ENCODE measurements at regions not wholly inside any gene's neighbourhood (a gene's known extent, or its start where the extent isn't known, plus 50 kb on each side); places are given as distances from the start of the nearest gene placed in this dataset.

GRCh38 chr9:2453701-2454100 is 167.9 kb upstream of the VLDLR start:
- no peak for DNase-seq (ENCODE audit: low spot score)

- no peak for DNase-seq (ENCODE audit: low spot score)
These were observed 161.8 kb upstream of the VLDLR start for GRCh38 chr9:2459756-2460155.

GRCh38 chr9:2461892-2462291 is 159.7 kb upstream of the VLDLR start:
- no peak for DNase-seq (ENCODE audit: low spot score)

GRCh38 chr9:2464624-2465023 is 157.0 kb upstream of the VLDLR start:
- DNase-seq (ENCODE audit: low spot score), result no peak

GRCh38 chr9:2465516-2465915 is 156.1 kb upstream of the VLDLR start:
- no peak for DNase-seq (ENCODE audit: low spot score)

- DNase-seq (ENCODE audit: low spot score), result peak; percentile 57
These were observed 155.6 kb upstream of the VLDLR start for GRCh38 chr9:2465921-2466460.

DNA sequence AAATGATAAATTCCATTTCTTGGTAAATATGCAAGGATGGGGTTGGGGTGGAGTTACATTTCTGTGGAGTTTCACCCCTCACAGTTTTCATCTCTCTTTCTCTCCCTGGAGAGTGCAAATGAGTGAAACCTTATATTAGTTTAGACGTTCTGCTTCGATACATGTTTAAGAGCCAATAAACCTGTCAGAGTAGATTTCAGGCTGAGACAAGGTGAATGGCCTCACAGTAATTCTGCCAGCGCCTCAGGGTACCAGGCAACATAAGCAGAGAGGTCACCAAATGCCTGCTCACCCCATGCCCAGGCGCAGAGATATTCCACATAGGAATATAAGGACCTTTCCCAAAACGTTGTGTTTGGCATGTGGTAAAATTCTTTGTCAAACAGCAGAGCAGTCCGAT is 154.9 kb upstream of the VLDLR start:
- no peak for DNase-seq (ENCODE audit: low spot score)

GRCh38 chr9:2469681-2470221 is 151.8 kb upstream of the VLDLR start:
- no peak for DNase-seq (ENCODE audit: low spot score)

DNA sequence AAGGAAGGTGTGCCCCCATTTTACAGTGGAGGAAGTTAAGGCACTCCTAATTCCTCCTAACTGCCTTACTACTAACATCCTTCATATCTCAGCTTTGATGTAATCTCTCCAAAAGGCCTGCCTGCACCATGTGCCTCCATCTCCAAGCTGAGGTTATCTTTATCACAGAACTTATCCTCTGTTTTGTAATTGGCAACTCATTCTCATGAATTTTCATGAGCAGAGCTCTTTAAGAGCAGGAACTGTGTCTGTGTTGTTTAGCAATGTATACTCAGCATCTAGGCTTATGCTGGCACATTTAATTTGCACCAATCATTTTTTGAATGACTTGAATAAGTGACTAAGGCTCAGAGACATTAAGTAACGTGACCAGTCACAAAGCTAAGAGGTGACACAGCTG is 147.9 kb upstream of the VLDLR start:
- DNase-seq (ENCODE audit: low spot score), result no peak

DNA sequence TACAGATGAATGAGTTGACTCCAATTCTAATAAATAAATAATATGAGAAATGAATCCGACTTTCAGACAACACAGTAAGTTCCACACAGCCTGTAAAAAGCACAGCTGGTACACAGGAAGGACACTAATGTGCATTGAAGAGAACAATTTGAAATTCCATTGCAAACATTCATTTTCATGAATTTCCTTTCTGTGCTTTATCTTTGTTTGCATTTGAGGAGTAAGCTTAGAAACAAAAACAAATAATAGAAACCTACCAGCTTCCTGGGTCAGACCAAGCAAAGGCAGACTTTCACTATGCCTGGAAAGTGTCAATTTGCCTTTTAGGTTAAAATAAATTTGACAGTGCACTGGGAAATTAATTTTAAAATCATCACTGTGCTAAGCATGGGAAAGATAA is 143.8 kb upstream of the VLDLR start:
- DNase-seq (ENCODE audit: low spot score), result no peak

DNA sequence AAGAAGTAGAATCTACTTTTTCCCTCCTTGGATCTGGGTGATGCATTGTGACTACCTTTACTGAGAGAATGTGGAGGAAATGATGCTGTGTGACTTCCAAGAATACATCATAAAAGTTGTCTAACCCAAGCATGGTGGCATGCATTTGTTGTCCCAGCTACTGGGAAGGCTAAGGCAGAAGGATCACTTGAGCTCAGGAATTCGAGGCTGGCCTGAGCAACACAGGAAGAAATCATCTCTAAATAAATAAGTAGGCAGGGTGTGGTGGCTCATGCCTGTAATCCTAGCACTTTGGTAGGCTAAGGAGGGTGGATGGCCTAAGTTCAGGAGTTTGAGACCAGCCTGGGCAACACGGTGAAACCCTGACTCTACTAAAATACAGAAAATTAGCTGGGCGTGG is 143.2 kb upstream of the VLDLR start:
- DNase-seq (ENCODE audit: low spot score), result no peak

GRCh38 chr9:2479056-2479565 is 142.5 kb upstream of the VLDLR start:
- DNase-seq (ENCODE audit: low spot score), result no peak

- DNase-seq (ENCODE audit: low spot score), result no peak
These were observed 141.2 kb upstream of the VLDLR start for GRCh38 chr9:2480255-2480837.

- no peak for DNase-seq (ENCODE audit: low spot score)
These were observed 140.4 kb upstream of the VLDLR start for GRCh38 chr9:2481216-2481615.

GRCh38 chr9:2486988-2487387 is 134.6 kb upstream of the VLDLR start:
- DNase-seq (ENCODE audit: low spot score), result no peak

DNA sequence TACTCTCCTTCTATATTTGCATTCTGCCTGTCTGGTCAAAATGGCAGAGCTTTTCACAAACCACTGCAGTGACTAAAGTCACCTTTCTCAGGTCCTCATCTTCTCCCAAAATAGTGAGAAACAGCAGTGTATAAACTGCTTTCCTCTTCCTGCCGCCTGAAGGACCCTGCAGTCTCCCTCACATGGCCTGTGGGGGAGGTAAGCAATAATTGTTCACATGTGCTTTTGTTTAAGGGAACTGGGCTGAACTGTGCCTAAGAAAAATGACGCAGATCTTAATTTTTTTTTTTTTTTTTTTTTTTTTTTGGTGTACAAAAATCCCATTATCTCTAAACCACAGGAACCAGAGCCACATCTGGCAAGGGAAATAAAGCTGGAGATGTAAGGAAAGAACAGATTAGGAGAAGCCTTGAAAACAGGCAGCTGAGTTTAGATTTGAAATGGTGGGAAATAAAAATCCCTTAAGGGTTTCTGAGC is 131.7 kb upstream of the VLDLR start:
- no peak for DNase-seq (ENCODE audit: low spot score)

DNA sequence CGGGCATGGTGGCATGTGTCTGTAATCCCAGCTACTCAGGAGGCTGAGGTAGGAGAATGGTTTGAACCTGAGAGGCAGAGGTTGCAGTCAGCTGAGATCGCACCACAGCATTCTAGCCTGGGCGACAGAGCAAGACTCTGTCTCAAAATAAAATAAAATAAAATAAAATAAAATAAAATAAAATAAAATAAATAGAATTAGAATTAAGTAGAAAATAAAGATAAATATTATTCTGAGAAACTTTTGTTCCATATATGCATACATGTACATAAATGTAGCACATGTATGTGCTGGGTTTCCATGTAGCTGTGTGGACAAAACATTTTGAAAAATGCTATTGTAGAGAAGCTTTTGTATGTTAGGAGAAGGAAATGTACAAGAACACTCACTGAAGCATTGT is 129.4 kb upstream of the VLDLR start:
- no peak for DNase-seq (ENCODE audit: low spot score)

GRCh38 chr9:2493109-2493508 is 128.5 kb upstream of the VLDLR start:
- DNase-seq (ENCODE audit: low spot score), result no peak

GRCh38 chr9:2493529-2493928 is 128.1 kb upstream of the VLDLR start:
- no peak for DNase-seq (ENCODE audit: low spot score)

- no peak for DNase-seq (ENCODE audit: low spot score)
These were observed 127.0 kb upstream of the VLDLR start for GRCh38 chr9:2494562-2494961.

DNA sequence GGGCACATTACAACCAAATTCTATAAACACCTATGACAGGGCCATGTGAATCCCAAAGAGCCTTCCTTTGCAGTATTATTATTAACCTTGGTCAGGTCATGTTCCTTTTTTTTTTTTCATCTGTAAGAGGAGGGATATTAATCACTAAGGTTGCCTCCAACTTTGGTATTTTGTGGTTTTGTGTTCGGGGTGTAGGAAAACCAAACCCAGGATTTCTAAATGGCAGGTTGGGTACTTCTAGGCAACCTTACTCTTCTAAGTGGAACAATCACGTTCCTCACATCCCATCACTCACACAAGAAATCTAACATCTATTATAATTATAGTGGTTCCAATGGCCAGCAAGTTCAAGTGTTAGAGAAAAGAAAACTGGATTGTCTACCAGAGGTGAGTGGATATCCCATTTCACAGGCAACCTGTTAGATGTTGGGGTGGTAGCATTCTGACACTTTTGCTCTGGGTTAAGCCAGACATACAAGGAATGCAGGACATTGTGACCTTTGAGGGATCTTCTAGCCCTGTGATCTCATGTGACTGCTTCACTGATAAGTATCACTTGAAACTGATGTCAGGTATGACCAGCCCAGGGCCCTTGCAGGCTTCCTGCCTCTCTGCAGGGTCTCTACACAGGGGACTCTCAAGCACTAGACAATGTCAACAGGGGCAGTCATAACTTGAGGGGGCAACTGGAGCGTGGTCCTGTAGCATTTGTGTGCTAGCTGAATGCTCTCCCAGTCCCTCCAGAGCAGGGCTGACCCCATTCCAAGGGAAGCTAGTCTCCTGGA is 126.2 kb upstream of the VLDLR start:
- DNase-seq (ENCODE audit: low spot score), result no peak

- DNase-seq (ENCODE audit: low spot score), result no peak
These were observed 125.4 kb upstream of the VLDLR start for GRCh38 chr9:2496169-2496568.

GRCh38 chr9:2496934-2497333 is 124.7 kb upstream of the VLDLR start:
- DNase-seq (ENCODE audit: low spot score), result no peak
